Activated B cell treated with CpG ODN at 0.5 μM for 24 hours (primary cell): ENCODE measurements at regions not wholly inside any gene's neighbourhood (a gene's known extent, or its start where the extent isn't known, plus 50 kb on each side); places are given as distances from the start of the nearest gene placed in this dataset.

Experiments used
- ATAC-seq: fragments of 200-7000 bp; cut with Tn5 transposase; one replicate; pipeline ENCODE4 v1.10.0; 2021; ENCODE audit warnings: low read depth, mild to moderate bottlenecking, moderate library complexity
- CTCF ChIA-PET: fragments of 350-600 bp; sonication (Branson Sonifier 250); formaldehyde crosslinking; loops from one replicate; lab custom pipeline; 2021; ENCODE audit warnings: antibody characterized with exemption; lab: Charles Lee
- POLR2A ChIA-PET: fragments of 350-600 bp; sonication (Branson Sonifier 250); formaldehyde crosslinking; loops from one replicate; lab custom pipeline; 2021; ENCODE audit warnings: antibody characterized with exemption; lab: Charles Lee
- DNase-seq: peaks from one replicate; pipeline ENCODE4 v3.0.0; 2022
- H3K27ac Mint-ChIP-seq: one replicate; pipeline ENCODE4 v1.8.0; 2020; ENCODE audit warnings: mixed read lengths
- H3K27me3 Mint-ChIP-seq: one replicate; pipeline ENCODE4 v1.8.0; 2021; ENCODE audit warnings: mixed read lengths
- H3K36me3 Mint-ChIP-seq: one replicate; pipeline ENCODE4 v1.8.0; 2021; ENCODE audit warnings: low read depth, mixed read lengths
- H3K4me1 Mint-ChIP-seq: one replicate; pipeline ENCODE4 v1.8.0; 2021; ENCODE audit warnings: mixed read lengths
- H3K4me3 Mint-ChIP-seq: one replicate; pipeline ENCODE4 v1.8.0; 2020; ENCODE audit warnings: mild to moderate bottlenecking, mixed read lengths
- H3K9me3 Mint-ChIP-seq: one replicate; pipeline ENCODE4 v1.8.0; 2020; ENCODE audit warnings: mixed read lengths
- CTCF ChIP-seq: fragments of 200-600 bp; IDR thresholded peaks from one replicate; pipeline ENCODE4 v1.8.0; 2022; ENCODE audit warnings: antibody characterized with exemption, mild to moderate bottlenecking
- intact Hi-C: fragments of 100-400 bp; cut with micrococcal nuclease; formaldehyde crosslinking; loops from one replicate; pipeline ENCODE4 v1.15.1; 2024

GRCh38 chr1:222967466-222968240 lies 152.8 kb downstream of the DISP1 start:
- Mint-ChIP-seq H3K4me1 (peaks cover 18% of the 10 kb centered on the region), H3K27ac (no peak overlapping the region), H3K9me3 (peaks cover 1% of the 10 kb centered on the region), H3K4me3 (no peak overlapping the region), H3K36me3 (no peaks in the 10 kb centered on the region), H3K27me3 (no peaks in the 10 kb centered on the region)
- TF ChIP-seq CTCF: no peak
- intact Hi-C loops: no loop called here
- ChIA-PET POLR2A (no interaction called here), CTCF (no interaction called here)
- ATAC-seq: no peak
- DNase-seq: no peak

GRCh38 chr1:222970040-222970439 lies 155.2 kb downstream of the DISP1 start:
- Mint-ChIP-seq H3K36me3 (no peaks in the 10 kb centered on the region), H3K27ac (no peak overlapping the region), H3K27me3 (no peaks in the 10 kb centered on the region), H3K4me3 (no peak overlapping the region), H3K4me1 (peaks cover 11% of the 10 kb centered on the region), H3K9me3 (no peaks in the 10 kb centered on the region)
- intact Hi-C loops: no loop called here
- ChIA-PET POLR2A (no interaction called here), CTCF (no interaction called here)
- no peak for DNase-seq
- ATAC-seq: no peak
- TF ChIP-seq CTCF: no peak

GRCh38 chr1:222970711-222971110 lies 155.9 kb downstream of the DISP1 start:
- Mint-ChIP-seq H3K27ac (no peak overlapping the region), H3K4me3 (no peak overlapping the region), H3K9me3 (no peaks in the 10 kb centered on the region), H3K4me1 (peaks cover 6% of the 10 kb centered on the region), H3K27me3 (no peaks in the 10 kb centered on the region), H3K36me3 (no peaks in the 10 kb centered on the region)
- DNase-seq (no peak), ATAC-seq (no peak)
- TF ChIP-seq CTCF: no peak
- ChIA-PET CTCF (no interaction called here), POLR2A (no interaction called here)
- intact Hi-C loops: no loop called here

GRCh38 chr1:222971146-222971545 lies 156.3 kb downstream of the DISP1 start:
- no peak for ATAC-seq
- CTCF ChIA-PET: no interaction called here
- H3K4me3 Mint-ChIP-seq: no peak overlapping the region

GRCh38 chr1:222973561-222973960 lies 158.7 kb downstream of the DISP1 start:
- ChIA-PET CTCF (no interaction called here), POLR2A (no interaction called here)
- Mint-ChIP-seq H3K27me3 (no peaks in the 10 kb centered on the region), H3K27ac (no peak overlapping the region), H3K36me3 (no peaks in the 10 kb centered on the region), H3K4me3 (no peak overlapping the region), H3K9me3 (no peaks in the 10 kb centered on the region), H3K4me1 (peaks cover 2% of the 10 kb centered on the region)
- intact Hi-C loops: no loop called here
- ATAC-seq (no peak), DNase-seq (no peak)
- TF ChIP-seq CTCF: no peak

More at GRCh38 chr1:222971146-222971545, 156.3 kb downstream of the DISP1 start:
- Mint-ChIP-seq H3K36me3 (no peaks in the 10 kb centered on the region), H3K4me1 (peaks cover 3% of the 10 kb centered on the region), H3K27ac (no peak overlapping the region), H3K27me3 (no peaks in the 10 kb centered on the region), H3K9me3 (no peaks in the 10 kb centered on the region)
- intact Hi-C loops: no loop called here
- POLR2A ChIA-PET: no interaction called here
- no peak for DNase-seq
- TF ChIP-seq CTCF: no peak
